ENCODE measurements at regions not wholly inside any gene's neighbourhood (a gene's known extent, or its start where the extent isn't known, plus 50 kb on each side); places are given as distances from the start of the nearest gene placed in this dataset.

DNA sequence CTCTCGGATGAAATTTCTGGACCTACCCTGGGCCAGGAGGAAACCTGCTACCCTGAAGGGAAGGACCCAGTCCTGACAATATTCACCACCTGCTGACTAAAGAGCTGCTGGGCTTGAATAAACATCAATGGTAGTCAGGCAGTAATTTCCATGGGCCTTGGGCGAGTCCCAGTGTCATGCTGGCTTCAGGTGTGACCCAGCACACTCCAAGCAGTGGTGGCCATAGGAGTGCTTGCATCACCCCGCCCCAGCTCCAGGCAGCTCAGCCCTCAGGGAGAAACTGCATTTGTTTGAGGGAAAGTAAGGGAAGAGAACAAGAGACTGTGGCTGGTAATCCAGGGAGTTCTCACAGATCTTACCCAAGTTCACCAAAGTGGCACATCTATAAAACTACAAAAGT is 261.8 kb upstream of the DCBLD2 start:
- WGBS, 2 donors = 71 to 79% methylated on average over 3 of the region's 3 CpGs
- Histone ChIP-seq H3K36me3 (no peaks in the 10 kb centered on the region), H3K27ac (no peak overlapping the region), H3K27me3 (no peaks in the 10 kb centered on the region), H3K9me3 (peaks cover 3 to 9% (median 4%) of the 10 kb centered on the region in 4 donors), H3K4me3 (no peak overlapping the region), H3K4me1 (no peaks in the 10 kb centered on the region)
- intact Hi-C loops (cut with DNase I) = no loop called here
- TF ChIP-seq EP300 (IDR thresholded peaks at IDR 0.05) (no peak), POLR2AphosphoS5 (IDR thresholded peaks at IDR 0.05) (no peak), POLR2A (IDR thresholded peaks at IDR 0.05) (no peak)
- TF ChIP-seq, protein P1, sequence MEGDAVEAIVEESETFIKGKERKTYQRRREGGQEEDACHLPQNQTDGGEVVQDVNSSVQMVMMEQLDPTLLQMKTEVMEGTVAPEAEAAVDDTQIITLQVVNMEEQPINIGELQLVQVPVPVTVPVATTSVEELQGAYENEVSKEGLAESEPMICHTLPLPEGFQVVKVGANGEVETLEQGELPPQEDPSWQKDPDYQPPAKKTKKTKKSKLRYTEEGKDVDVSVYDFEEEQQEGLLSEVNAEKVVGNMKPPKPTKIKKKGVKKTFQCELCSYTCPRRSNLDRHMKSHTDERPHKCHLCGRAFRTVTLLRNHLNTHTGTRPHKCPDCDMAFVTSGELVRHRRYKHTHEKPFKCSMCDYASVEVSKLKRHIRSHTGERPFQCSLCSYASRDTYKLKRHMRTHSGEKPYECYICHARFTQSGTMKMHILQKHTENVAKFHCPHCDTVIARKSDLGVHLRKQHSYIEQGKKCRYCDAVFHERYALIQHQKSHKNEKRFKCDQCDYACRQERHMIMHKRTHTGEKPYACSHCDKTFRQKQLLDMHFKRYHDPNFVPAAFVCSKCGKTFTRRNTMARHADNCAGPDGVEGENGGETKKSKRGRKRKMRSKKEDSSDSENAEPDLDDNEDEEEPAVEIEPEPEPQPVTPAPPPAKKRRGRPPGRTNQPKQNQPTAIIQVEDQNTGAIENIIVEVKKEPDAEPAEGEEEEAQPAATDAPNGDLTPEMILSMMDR (IDR thresholded peaks at IDR 0.05) = no peak
- no peak for DNase-seq

DNA sequence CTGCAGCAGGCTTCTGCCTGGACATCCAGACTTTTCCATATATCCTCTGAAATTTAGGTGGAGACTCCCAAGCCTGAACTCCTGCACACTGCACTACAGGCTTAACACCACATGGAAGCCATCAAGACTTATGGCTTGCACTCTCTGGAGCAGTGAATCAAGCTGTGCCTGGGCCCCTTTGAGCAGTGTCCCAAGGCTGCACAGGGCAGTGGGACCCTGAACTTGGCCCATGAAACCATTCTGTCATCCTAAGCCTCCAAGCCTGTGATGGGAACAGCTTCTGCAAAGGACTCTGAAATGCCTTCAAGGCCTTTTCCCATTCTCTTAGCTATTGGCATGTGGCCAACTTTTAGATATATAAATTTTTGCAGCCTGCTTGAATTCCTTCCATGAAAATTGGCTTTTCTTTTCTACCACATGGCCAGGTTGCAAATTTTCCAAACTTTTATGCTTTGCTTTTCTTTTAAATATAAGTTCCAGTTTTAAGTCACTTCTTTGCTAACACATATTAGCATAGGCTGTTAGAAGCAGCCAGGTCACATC is 257.8 kb upstream of the DCBLD2 start:
- Histone ChIP-seq H3K4me3 (no peak overlapping the region), H3K27me3 (no peaks in the 10 kb centered on the region), H3K27ac (no peak overlapping the region), H3K36me3 (no peaks in the 10 kb centered on the region), H3K9me3 (peaks cover 3 to 9% (median 6%) of the 10 kb centered on the region in 4 donors), H3K4me1 (no peaks in the 10 kb centered on the region)
- no peak for DNase-seq
- intact Hi-C loops (cut with DNase I) = no loop called here
- TF ChIP-seq POLR2A (IDR thresholded peaks at IDR 0.05) = no peak
- no peak for TF ChIP-seq POLR2AphosphoS5 (IDR thresholded peaks at IDR 0.05)
- TF ChIP-seq EP300 (IDR thresholded peaks at IDR 0.05) = no peak
- TF ChIP-seq, protein P1 (IDR thresholded peaks at IDR 0.05) = no peak

DNA sequence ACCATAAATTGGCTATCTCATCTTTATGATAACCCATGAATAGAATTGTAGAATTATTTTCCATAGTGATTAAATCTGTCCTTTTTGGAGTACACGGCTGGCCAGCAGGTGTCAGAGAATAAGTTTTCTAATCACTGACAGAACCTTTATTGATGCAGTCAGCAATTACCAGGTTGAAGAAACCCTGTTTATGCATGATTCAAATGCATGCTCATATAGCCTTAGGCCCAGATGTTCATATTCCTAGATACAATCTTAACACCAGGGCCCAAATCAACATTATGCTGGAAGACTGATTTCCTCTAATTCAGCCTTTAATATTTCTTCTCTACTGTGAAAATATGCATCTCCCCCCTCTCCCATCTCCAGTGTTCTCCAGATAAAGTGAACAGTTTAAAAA is 243.5 kb upstream of the DCBLD2 start:
- H3K4me1 ChIP-seq = no peaks in the 10 kb centered on the region
- intact Hi-C loops (cut with DNase I) = no loop called here
- H3K36me3 ChIP-seq = no peaks in the 10 kb centered on the region
- no peak for DNase-seq
- no peaks in the 10 kb centered on the region for H3K9me3 ChIP-seq
- H3K27ac ChIP-seq = no peak overlapping the region
- no peak overlapping the region for H3K4me3 ChIP-seq
- TF ChIP-seq POLR2AphosphoS5 (IDR thresholded peaks at IDR 0.05) (no peak), EP300 (IDR thresholded peaks at IDR 0.05) (no peak), POLR2A (IDR thresholded peaks at IDR 0.05) (no peak)
- TF ChIP-seq, protein P1 (IDR thresholded peaks at IDR 0.05) = no peak
- no peaks in the 10 kb centered on the region for H3K27me3 ChIP-seq
- WGBS, 2 donors = 43 to 91% methylated on average over 1 of the region's 1 CpG

DNA sequence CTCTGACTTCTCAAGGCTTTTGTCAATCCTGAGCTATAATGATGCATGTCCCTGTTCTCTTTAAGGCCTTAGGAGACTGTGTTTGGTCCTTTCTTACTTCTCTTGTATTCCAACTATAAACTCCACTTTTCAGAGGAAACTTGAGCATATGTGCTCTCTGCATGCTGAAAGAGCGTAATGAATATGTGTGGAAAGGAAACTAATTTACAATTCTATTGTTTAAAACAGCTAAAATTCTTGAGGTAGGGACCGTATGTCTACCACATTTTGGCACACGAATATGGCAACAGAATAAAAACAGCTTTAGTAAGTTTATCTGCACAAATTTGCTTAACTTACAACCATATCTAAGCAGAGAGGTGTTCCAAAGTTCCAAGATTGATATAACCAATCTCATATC is 242.0 kb upstream of the DCBLD2 start:
- 63 to 69% methylated on average over 3 of the region's 3 CpGs for WGBS, 2 donors
- Histone ChIP-seq H3K27ac (no peak overlapping the region), H3K36me3 (no peaks in the 10 kb centered on the region), H3K4me1 (no peaks in the 10 kb centered on the region), H3K9me3 (no peaks in the 10 kb centered on the region), H3K4me3 (no peak overlapping the region), H3K27me3 (no peaks in the 10 kb centered on the region)
- TF ChIP-seq, protein P1 (IDR thresholded peaks at IDR 0.05) = no peak
- TF ChIP-seq POLR2A (IDR thresholded peaks at IDR 0.05) (no peak), EP300 (IDR thresholded peaks at IDR 0.05) (no peak), POLR2AphosphoS5 (IDR thresholded peaks at IDR 0.05) (no peak)
- DNase-seq = no peak
- intact Hi-C loops (cut with DNase I) = no loop called here

DNA sequence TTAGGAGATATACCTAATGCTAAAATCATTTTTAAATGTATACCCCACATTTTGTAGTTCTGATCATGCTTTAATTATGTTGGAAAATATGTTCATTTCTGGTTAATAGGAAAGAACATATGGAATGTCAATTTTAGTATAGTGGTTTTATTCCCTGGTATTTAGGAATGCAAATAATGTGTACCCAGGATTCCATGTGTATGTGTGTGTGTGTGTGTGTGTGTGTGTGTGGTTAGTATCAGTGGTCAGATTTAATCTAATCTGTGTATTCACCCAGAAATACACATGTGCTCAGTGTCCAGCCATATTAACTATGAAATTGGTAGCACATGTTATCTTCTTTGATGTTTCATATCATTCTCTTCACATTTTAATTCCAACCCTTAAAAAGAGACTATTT is 233.5 kb upstream of the DCBLD2 start:
- Histone ChIP-seq H3K36me3 (no peaks in the 10 kb centered on the region), H3K4me3 (no peak overlapping the region), H3K27me3 (no peaks in the 10 kb centered on the region), H3K9me3 (no peaks in the 10 kb centered on the region), H3K4me1 (no peaks in the 10 kb centered on the region), H3K27ac (no peak overlapping the region)
- TF ChIP-seq, protein P1 (IDR thresholded peaks at IDR 0.05) = no peak
- TF ChIP-seq POLR2AphosphoS5 (IDR thresholded peaks at IDR 0.05) = no peak
- TF ChIP-seq POLR2A (IDR thresholded peaks at IDR 0.05) = no peak
- TF ChIP-seq EP300 (IDR thresholded peaks at IDR 0.05) = no peak
- intact Hi-C loops (cut with DNase I) = no loop called here
- DNase-seq = no peak

All from sigmoid colon (tissue), 6 donors.